IMR-90 (cell line): ENCODE measurements at regions not wholly inside any gene's neighbourhood (a gene's known extent, or its start where the extent isn't known, plus 50 kb on each side); places are given as distances from the start of the nearest gene placed in this dataset.

ENCODE experiments used
- ATAC-seq: fragments of 200-7000 bp; cut with Tn5 transposase; 2 replicates; pipeline ENCODE4 v1.9.1; 2020; ENCODE audit warnings: low read depth, mild to moderate bottlenecking, moderate library complexity
- BruUV-seq: library from RNA; stranded (reverse); fragments of 400-500 nt; replicated peaks from 2 replicates; lab custom pipeline; 2021; lab: Mats Ljungman, UMichigan
- CTCF ChIA-PET: fragments of 300-600 bp; formaldehyde crosslinking; extraction: SDS; loops from one replicate; lab custom pipeline; 2021; ENCODE audit warnings: antibody characterized with exemption; lab: Yijun Ruan, JAX
- POLR2A ChIA-PET: fragments of 300-600 bp; sonication (Branson Sonifier 250); formaldehyde crosslinking; loops from one replicate; lab custom pipeline; 2022; ENCODE audit warnings: antibody characterized with exemption; ENCODE audit not compliant: unreplicated experiment; lab: Charles Lee
- DNase-seq: peaks from one replicate; pipeline ENCODE4 v3.0.0; 2013
- H2AFZ ChIP-seq: replicated peaks from 2 replicates; pipeline ENCODE3; 2013; ENCODE audit warnings: low read length, mild to moderate bottlenecking; ENCODE audit not compliant: poor library complexity
- H2AK5ac ChIP-seq: 2 replicates; pipeline ENCODE4 v1.6.1; 2013; ENCODE audit warnings: low read depth, low read length, inconsistent platforms
- H2AK9ac ChIP-seq: replicated peaks from 2 replicates; pipeline ENCODE3; 2013; ENCODE audit warnings: mild to moderate bottlenecking, low read depth, low read length, moderate library complexity; ENCODE audit not compliant: poor library complexity
- H2BK120ac ChIP-seq: 2 replicates; pipeline ENCODE4 v1.6.1; 2013; ENCODE audit warnings: low read depth, low read length, inconsistent platforms
- H2BK15ac ChIP-seq: 3 replicates; pipeline ENCODE4 v1.6.1; 2013; ENCODE audit warnings: low read depth, low read length, inconsistent platforms
- H2BK20ac ChIP-seq: 2 replicates; pipeline ENCODE4 v1.6.1; 2013; ENCODE audit warnings: low read depth, mild to moderate bottlenecking, inconsistent platforms, low read length, moderate library complexity
- H2BK5ac ChIP-seq: 2 replicates; pipeline ENCODE4 v1.6.1; 2013; ENCODE audit warnings: mild to moderate bottlenecking, low read depth, low read length, inconsistent platforms; ENCODE audit not compliant: poor library complexity, severe bottlenecking
- H3K14ac ChIP-seq: replicated peaks from 2 replicates; pipeline ENCODE4 v1.6.1; 2013; ENCODE audit warnings: low read depth, low read length, inconsistent platforms
- H3K18ac ChIP-seq: 2 replicates; pipeline ENCODE4 v1.6.1; 2013; ENCODE audit warnings: low read depth, low read length, control low read depth
- H3K23ac ChIP-seq: 2 replicates; pipeline ENCODE4 v1.6.1; 2013; ENCODE audit warnings: low read depth, low read length, inconsistent platforms
- H3K27ac ChIP-seq: 2 replicates; pipeline ENCODE4 v1.5.1; 2013; ENCODE audit warnings: mild to moderate bottlenecking, control low read depth, low read length; ENCODE audit not compliant: insufficient read depth
- H3K27me3 ChIP-seq: 2 replicates; pipeline ENCODE4 v1.6.1; 2013; ENCODE audit warnings: low read length; ENCODE audit not compliant: control insufficient read depth, insufficient read depth
- H3K36me3 ChIP-seq: 2 replicates; pipeline ENCODE4 v1.6.1; 2013; ENCODE audit warnings: low read length, mixed read lengths; ENCODE audit not compliant: control insufficient read depth, insufficient read depth
- H3K4ac ChIP-seq: 2 replicates; pipeline ENCODE4 v1.6.1; 2013; ENCODE audit warnings: low read depth, low read length, inconsistent platforms
- H3K4me1 ChIP-seq: 2 replicates; pipeline ENCODE4 v1.6.1; 2013; ENCODE audit warnings: low read length, mixed read lengths; ENCODE audit not compliant: control insufficient read depth, insufficient read depth
- H3K4me2 ChIP-seq: 2 replicates; pipeline ENCODE4 v1.6.1; 2013; ENCODE audit warnings: low read depth, mild to moderate bottlenecking, control low read depth, low read length, moderate library complexity
- H3K4me3 ChIP-seq: 2 replicates; pipeline ENCODE4 v1.5.1; 2013; ENCODE audit warnings: low read depth, mild to moderate bottlenecking, control low read depth, low read length, moderate library complexity; ENCODE audit not compliant: insufficient read depth
- H3K56ac ChIP-seq: 2 replicates; pipeline ENCODE4 v1.6.1; 2013; ENCODE audit warnings: low read length, inconsistent platforms; ENCODE audit not compliant: insufficient read depth; ENCODE audit errors: extremely low read depth
- H3K79me1 ChIP-seq, 2 experiments: 2 replicates each; pipeline ENCODE4 v1.6.1; 2013; ENCODE audit warnings: low read length in 2 of 2, inconsistent platforms in 1 of 2, low read depth in 1 of 2
- H3K9ac ChIP-seq: 2 replicates; pipeline ENCODE4 v1.6.1; 2013; ENCODE audit warnings: low read depth, low read length, control low read depth
- H3K9me1 ChIP-seq: 2 replicates; pipeline ENCODE4 v1.6.1; 2013; ENCODE audit warnings: low read length, inconsistent platforms; ENCODE audit not compliant: insufficient read depth
- H3K9me3 ChIP-seq: 2 replicates; pipeline ENCODE4 v1.6.1; 2013; ENCODE audit warnings: low read length; ENCODE audit not compliant: control insufficient read depth, insufficient read depth
- H4K20me1 ChIP-seq: 2 replicates; pipeline ENCODE4 v1.6.1; 2013; ENCODE audit warnings: low read length, inconsistent platforms; ENCODE audit not compliant: insufficient read depth
- H4K5ac ChIP-seq: 2 replicates; pipeline ENCODE4 v1.6.1; 2013; ENCODE audit warnings: mild to moderate bottlenecking, low read depth, low read length, control low read depth
- H4K8ac ChIP-seq, 2 experiments: 2 replicates each; pipeline ENCODE4 v1.6.1; 2013; ENCODE audit warnings: low read depth in 2 of 2, low read length in 2 of 2, control low read depth in 1 of 2, inconsistent platforms in 1 of 2
- H4K91ac ChIP-seq: 2 replicates; pipeline ENCODE4 v1.6.1; 2013; ENCODE audit warnings: low read depth, low read length, inconsistent platforms; ENCODE audit not compliant: insufficient read depth
- CHD1 ChIP-seq: IDR thresholded peaks from 2 replicates; pipeline ENCODE4 v1.6.1; 2012; ENCODE audit warnings: low read depth, low read length, improper control_type of control experiment
- CTCF ChIP-seq: conservative IDR thresholded peaks from 2 replicates; pipeline ENCODE4 v1.5.1; 2012; ENCODE audit warnings: mild to moderate bottlenecking, low read depth, low read length, improper control_type of control experiment
- FOS ChIP-seq: fragments of 150-350 bp; IDR thresholded peaks from 2 replicates; pipeline ENCODE4 v1.6.1; 2016; ENCODE audit warnings: low read depth, low read length
- MAZ ChIP-seq: IDR thresholded peaks from 2 replicates; pipeline ENCODE4 v1.6.1; 2012; ENCODE audit warnings: low read depth, mild to moderate bottlenecking, low read length, improper control_type of control experiment, moderate library complexity, borderline replicate concordance
- RAD21 ChIP-seq: IDR thresholded peaks from 2 replicates; pipeline ENCODE4 v1.6.1; 2012; ENCODE audit warnings: low read length, improper control_type of control experiment
- RFX5 ChIP-seq: IDR thresholded peaks from 2 replicates; pipeline ENCODE4 v1.8.0; 2012; ENCODE audit warnings: low read depth, mild to moderate bottlenecking, low read length, moderate library complexity
- SMC3 ChIP-seq: fragments of 150-350 bp; IDR thresholded peaks from 2 replicates; pipeline ENCODE4 v1.6.1; 2016; ENCODE audit warnings: low read depth, mild to moderate bottlenecking, antibody characterized with exemption, low read length, moderate library complexity
- WGBS, 2 experiments: methylation state at CpG; one replicate each; pipeline versions ENCODE4 v1.1.5 to v1.1.7; 2013; ENCODE audit warnings: missing lambda C conversion rate in 2 of 2; ENCODE audit not compliant: insufficient read length in 1 of 2; ENCODE audit errors: extremely low coverage in 2 of 2; 5-methylcytosine and 5-hydroxymethylcytosine counted together
- dilution Hi-C: fragments of 300-500 bp; cut with HindIII; formaldehyde crosslinking; loops from one replicate; pipeline ENCODE4 v1.14.3; 2018; ENCODE audit warnings: low sequenced_read_pairs; ENCODE audit not compliant: unreplicated experiment
- in situ Hi-C: fragments of 300-500 bp; cut with MboI; formaldehyde crosslinking; loops from 3 replicates; pipeline ENCODE4 v1.14.3; 2019; ENCODE audit warnings: low sequenced_read_pairs, inconsistent platforms, mixed read lengths
- intact Hi-C: fragments of 100-400 bp; cut with micrococcal nuclease; formaldehyde crosslinking; loops from 2 replicates; pipeline ENCODE4 v1.10.0; 2022
- TF ChIP-seq, protein P1 (sequence below): fragments of 150-350 bp; IDR thresholded peaks from 2 replicates; pipeline ENCODE4 v1.6.1; 2017; ENCODE audit warnings: mild to moderate bottlenecking, antibody characterized with exemption, low read length, low read depth

GRCh38 chr2:126792993-126793392 lies 105.7 kb upstream of the TEX51 start:
- intact Hi-C loops, result no loop called here

More at GRCh38 chr2:126792993-126793392, 105.7 kb upstream of the TEX51 start:
- H4K5ac ChIP-seq, result no peak overlapping the region
- ATAC-seq, result no peak
- no peak overlapping the region for H4K91ac ChIP-seq
- H2AK9ac ChIP-seq, result no peak overlapping the region
- H2BK15ac ChIP-seq, result no peak overlapping the region
- in situ Hi-C loops (no loop called here), dilution Hi-C loops (no loop called here)
- H3K18ac ChIP-seq, result no peak overlapping the region
- no peak overlapping the region for H3K56ac ChIP-seq
- peaks cover 2% of the 10 kb centered on the region; the same call in 1 of the 2 replicates for H3K27me3 ChIP-seq
- H4K20me1 ChIP-seq, result no peaks in the 10 kb centered on the region
- H2AK5ac ChIP-seq, result no peak overlapping the region
- H3K14ac ChIP-seq, result no peak overlapping the region
- DNase-seq, result no peak
- H3K4me1 ChIP-seq, result no peaks in the 10 kb centered on the region
- no peak overlapping the region for H2BK5ac ChIP-seq
- H2AFZ ChIP-seq, result no peak overlapping the region
- no peak overlapping the region for H3K27ac ChIP-seq
- H3K79me1 ChIP-seq, result no peaks in the 10 kb centered on the region
- no peaks in the 10 kb centered on the region for H3K9me3 ChIP-seq
- no peak overlapping the region for H2BK120ac ChIP-seq
- H3K23ac ChIP-seq, result no peak overlapping the region
- ChIA-PET CTCF (no interaction called here), POLR2A (no interaction called here)
- H3K9ac ChIP-seq, result no peak overlapping the region
- H3K4ac ChIP-seq, result no peak overlapping the region
- no peak overlapping the region for H3K4me3 ChIP-seq
- no CpG with 5 or more reads among the region's 4 CpGs for WGBS, 2 experiments
- no TSS peak for BruUV-seq
- TF ChIP-seq MAZ (no peak), RFX5 (no peak), RAD21 (no peak), CTCF (no peak), SMC3 (no peak), CHD1 (no peak), FOS (no peak)
- TF ChIP-seq, protein P1, sequence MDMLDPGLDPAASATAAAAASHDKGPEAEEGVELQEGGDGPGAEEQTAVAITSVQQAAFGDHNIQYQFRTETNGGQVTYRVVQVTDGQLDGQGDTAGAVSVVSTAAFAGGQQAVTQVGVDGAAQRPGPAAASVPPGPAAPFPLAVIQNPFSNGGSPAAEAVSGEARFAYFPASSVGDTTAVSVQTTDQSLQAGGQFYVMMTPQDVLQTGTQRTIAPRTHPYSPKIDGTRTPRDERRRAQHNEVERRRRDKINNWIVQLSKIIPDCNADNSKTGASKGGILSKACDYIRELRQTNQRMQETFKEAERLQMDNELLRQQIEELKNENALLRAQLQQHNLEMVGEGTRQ, result no peak
- H4K8ac ChIP-seq, result no peak overlapping the region
- H3K9me1 ChIP-seq, result no peaks in the 10 kb centered on the region
- no peak overlapping the region for H2BK20ac ChIP-seq
- H3K4me2 ChIP-seq, result no peak overlapping the region
- no peaks in the 10 kb centered on the region for H3K36me3 ChIP-seq
